Hepatocyte (in vitro differentiated cells): ENCODE measurements at regions not wholly inside any gene's neighbourhood (a gene's known extent, or its start where the extent isn't known, plus 50 kb on each side); places are given as distances from the start of the nearest gene placed in this dataset.
A peak's percentile ranks its signal among the peaks of the same experiment; 100 is the strongest.

Experiments used
- DNase-seq: peaks from one replicate; pipeline ENCODE4 v3.0.0-alpha.2; 2016; ENCODE audit warnings: low spot score
- H2AFZ ChIP-seq: fragments of 200-600 bp; sonication (generic); 2 replicates; pipeline ENCODE4 v1.6.0; 2016; ENCODE audit warnings: antibody characterized with exemption, mild to moderate bottlenecking
- H3K27ac ChIP-seq: fragments of 200-600 bp; sonication (generic); 2 replicates; pipeline ENCODE4 v1.5.1; 2016; ENCODE audit warnings: mild to moderate bottlenecking
- H3K27me3 ChIP-seq: fragments of 200-600 bp; sonication (generic); 2 replicates; pipeline ENCODE4 v1.6.1; 2016
- H3K36me3 ChIP-seq: fragments of 200-600 bp; sonication (generic); replicated peaks from 2 replicates; pipeline ENCODE4 v1.5.1; 2016; ENCODE audit warnings: low read depth; ENCODE audit not compliant: insufficient read depth
- H3K4me1 ChIP-seq: fragments of 200-600 bp; sonication (generic); 2 replicates; pipeline ENCODE4 v1.5.1; 2016; ENCODE audit warnings: mild to moderate bottlenecking, moderate library complexity; ENCODE audit not compliant: insufficient read depth
- H3K4me2 ChIP-seq: fragments of 200-600 bp; sonication (generic); 2 replicates; pipeline ENCODE4 v1.6.0; 2016
- H3K4me3 ChIP-seq: fragments of 200-600 bp; sonication (generic); 2 replicates; pipeline ENCODE4 v1.5.1; 2016; ENCODE audit warnings: mild to moderate bottlenecking
- H3K79me2 ChIP-seq: fragments of 200-600 bp; sonication (generic); 2 replicates; pipeline ENCODE4 v1.6.0; 2017; ENCODE audit warnings: mild to moderate bottlenecking
- H3K9me2 ChIP-seq: fragments of 200-600 bp; sonication (generic); replicated peaks from 2 replicates; pipeline ENCODE4 v1.6.0; 2017; ENCODE audit warnings: mild to moderate bottlenecking; ENCODE audit not compliant: insufficient read depth
- H3K9me3 ChIP-seq: fragments of 200-600 bp; sonication (generic); 2 replicates; pipeline ENCODE4 v1.5.1; 2016; ENCODE audit warnings: low read depth, mild to moderate bottlenecking
- H4K20me1 ChIP-seq: fragments of 200-600 bp; sonication (generic); 2 replicates; pipeline ENCODE4 v1.6.0; 2016; ENCODE audit warnings: mild to moderate bottlenecking; ENCODE audit not compliant: insufficient read depth, poor library complexity, severe bottlenecking
- EZH2 ChIP-seq: fragments of 200-600 bp; sonication (generic); IDR thresholded peaks from 2 replicates; pipeline ENCODE4 v1.6.1; 2016; ENCODE audit warnings: antibody characterized with exemption, mild to moderate bottlenecking, borderline replicate concordance
- EZH2phosphoT487 ChIP-seq: fragments of 200-600 bp; sonication (generic); IDR thresholded peaks from one replicate; pipeline ENCODE4 v1.6.1; 2018; ENCODE audit warnings: antibody characterized with exemption, mild to moderate bottlenecking, low read depth, moderate library complexity; ENCODE audit not compliant: unreplicated experiment, severe bottlenecking
- WGBS: methylation state at CpG from one replicate; pipeline ENCODE4 v1.1.6; 2016; ENCODE audit warnings: low lambda C conversion rate; ENCODE audit errors: missing lambda C conversion rate; 5-methylcytosine and 5-hydroxymethylcytosine counted together
- TF ChIP-seq, protein P1 (sequence below): fragments of 200-600 bp; sonication (generic); IDR thresholded peaks from 2 replicates; pipeline ENCODE4 v1.5.1; 2016; ENCODE audit warnings: antibody characterized with exemption, mild to moderate bottlenecking; ENCODE audit not compliant: poor library complexity

DNA sequence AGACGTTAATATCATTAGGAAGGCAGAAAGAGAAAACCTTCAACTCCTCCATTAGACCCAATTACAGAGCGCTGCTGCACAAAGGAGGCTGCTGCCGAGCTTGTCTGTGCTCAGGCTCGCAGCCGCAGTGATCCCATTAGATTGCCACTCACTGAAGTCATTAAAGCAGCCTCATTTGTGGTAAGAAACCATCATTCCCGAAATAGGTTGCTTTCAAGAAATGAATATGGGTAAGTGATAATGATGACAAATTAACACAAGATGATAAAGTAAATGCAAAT, 137.2 kb downstream of the CAVIN4 start:
- Histone ChIP-seq H3K4me3 (no peak overlapping the region), H2AFZ (no peak overlapping the region), H3K9me2 (no peaks in the 10 kb centered on the region), H3K27ac (no peak overlapping the region), H3K79me2 (no peaks in the 10 kb centered on the region), H3K27me3 (no peaks in the 10 kb centered on the region), H3K9me3 (no peaks in the 10 kb centered on the region), H4K20me1 (no peaks in the 10 kb centered on the region), H3K4me2 (no peak overlapping the region), H3K36me3 (no peaks in the 10 kb centered on the region), H3K4me1 (no peaks in the 10 kb centered on the region)
- TF ChIP-seq EZH2: no peak
- TF ChIP-seq EZH2phosphoT487: no peak
- TF ChIP-seq, protein P1, sequence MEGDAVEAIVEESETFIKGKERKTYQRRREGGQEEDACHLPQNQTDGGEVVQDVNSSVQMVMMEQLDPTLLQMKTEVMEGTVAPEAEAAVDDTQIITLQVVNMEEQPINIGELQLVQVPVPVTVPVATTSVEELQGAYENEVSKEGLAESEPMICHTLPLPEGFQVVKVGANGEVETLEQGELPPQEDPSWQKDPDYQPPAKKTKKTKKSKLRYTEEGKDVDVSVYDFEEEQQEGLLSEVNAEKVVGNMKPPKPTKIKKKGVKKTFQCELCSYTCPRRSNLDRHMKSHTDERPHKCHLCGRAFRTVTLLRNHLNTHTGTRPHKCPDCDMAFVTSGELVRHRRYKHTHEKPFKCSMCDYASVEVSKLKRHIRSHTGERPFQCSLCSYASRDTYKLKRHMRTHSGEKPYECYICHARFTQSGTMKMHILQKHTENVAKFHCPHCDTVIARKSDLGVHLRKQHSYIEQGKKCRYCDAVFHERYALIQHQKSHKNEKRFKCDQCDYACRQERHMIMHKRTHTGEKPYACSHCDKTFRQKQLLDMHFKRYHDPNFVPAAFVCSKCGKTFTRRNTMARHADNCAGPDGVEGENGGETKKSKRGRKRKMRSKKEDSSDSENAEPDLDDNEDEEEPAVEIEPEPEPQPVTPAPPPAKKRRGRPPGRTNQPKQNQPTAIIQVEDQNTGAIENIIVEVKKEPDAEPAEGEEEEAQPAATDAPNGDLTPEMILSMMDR: no peak
- DNase-seq: no peak
- 84% methylated on average over 6 of the region's 6 CpGs for WGBS

DNA sequence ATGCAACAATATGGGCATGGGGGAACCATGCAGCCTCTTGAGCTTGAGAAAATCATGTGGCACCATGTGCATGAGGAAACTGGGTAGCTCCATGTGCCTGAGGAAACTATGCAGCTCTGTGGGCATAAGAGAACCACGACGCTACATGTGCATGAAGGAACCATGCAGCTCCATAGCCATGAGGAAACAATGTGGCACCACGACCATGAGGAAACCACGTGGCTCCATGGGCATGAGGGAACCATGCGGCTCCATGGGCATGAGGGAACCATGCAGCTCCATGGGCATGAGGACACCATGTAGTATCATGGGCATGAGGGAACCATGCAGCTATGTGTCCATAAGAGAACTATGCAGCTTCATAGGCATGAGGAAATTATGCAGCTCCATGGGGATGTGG, 140.8 kb downstream of the CAVIN4 start:
- 93% methylated on average over 5 of the region's 5 CpGs for WGBS
- no peaks in the 10 kb centered on the region for H3K9me2 ChIP-seq

DNA sequence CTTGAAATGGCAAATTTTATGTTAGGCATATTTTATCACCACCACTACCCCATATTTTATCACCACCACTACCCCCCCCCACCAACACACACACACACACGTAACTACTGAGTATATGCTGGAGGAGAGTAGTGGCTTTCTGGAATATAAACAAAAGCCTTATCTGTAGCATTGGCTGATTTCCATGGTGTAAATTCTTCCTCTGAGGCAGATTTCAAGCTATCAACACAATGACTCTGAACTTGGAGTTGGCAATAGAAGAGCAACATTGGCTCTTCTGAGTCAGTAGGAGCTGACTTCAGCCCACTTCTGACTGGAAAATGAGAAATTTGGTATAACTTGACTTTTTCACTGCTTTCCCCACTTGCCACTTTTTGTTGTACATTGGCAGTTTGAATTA, 143.0 kb downstream of the CAVIN4 start:
- 38% methylated on average over 1 of the region's 1 CpG for WGBS
- no peaks in the 10 kb centered on the region for H3K4me1 ChIP-seq
- H4K20me1 ChIP-seq: no peaks in the 10 kb centered on the region
- H3K79me2 ChIP-seq: no peaks in the 10 kb centered on the region
- H3K27me3 ChIP-seq: no peaks in the 10 kb centered on the region
- H3K27ac ChIP-seq: no peak overlapping the region
- no peaks in the 10 kb centered on the region for H3K9me2 ChIP-seq
- no peak overlapping the region for H2AFZ ChIP-seq
- no peaks in the 10 kb centered on the region for H3K9me3 ChIP-seq
- H3K4me3 ChIP-seq: no peak overlapping the region
- TF ChIP-seq EZH2phosphoT487 (no peak), EZH2 (no peak)
- TF ChIP-seq, protein P1: no peak
- no peak overlapping the region for H3K4me2 ChIP-seq
- peak; percentile 19 for DNase-seq
- no peaks in the 10 kb centered on the region for H3K36me3 ChIP-seq

More for the DNA sequence above, 140.8 kb downstream of the CAVIN4 start:
- Histone ChIP-seq H3K4me2 (no peak overlapping the region), H3K4me3 (no peak overlapping the region), H3K9me3 (no peaks in the 10 kb centered on the region), H2AFZ (no peak overlapping the region), H3K27ac (no peak overlapping the region), H4K20me1 (no peaks in the 10 kb centered on the region), H3K36me3 (no peaks in the 10 kb centered on the region), H3K4me1 (no peaks in the 10 kb centered on the region), H3K27me3 (no peaks in the 10 kb centered on the region), H3K79me2 (no peaks in the 10 kb centered on the region)
- TF ChIP-seq, protein P1: no peak
- TF ChIP-seq EZH2phosphoT487 (no peak), EZH2 (no peak)
- DNase-seq: no peak

DNA sequence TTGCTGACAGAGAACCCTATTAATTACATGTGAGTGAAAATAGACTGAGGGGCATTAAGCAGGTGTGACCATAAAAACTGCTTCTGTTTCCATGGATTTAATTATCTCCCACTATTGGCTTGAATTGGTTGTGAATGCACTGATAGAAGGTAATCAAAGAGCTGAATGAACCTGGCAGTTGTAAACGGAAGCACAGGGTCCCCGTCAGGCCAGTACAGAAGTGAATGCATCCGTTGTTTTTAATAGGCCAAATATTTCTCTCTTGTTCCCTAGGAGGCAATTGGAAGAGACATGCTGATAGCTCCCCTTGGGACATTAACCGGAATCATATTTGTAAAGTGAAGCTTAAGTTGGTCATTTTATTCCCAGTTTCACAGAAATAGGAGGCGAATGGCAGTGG, 147.0 kb downstream of the CAVIN4 start:
- TF ChIP-seq EZH2phosphoT487 (no peak), EZH2 (no peak)
- TF ChIP-seq, protein P1: no peak
- Histone ChIP-seq H3K4me1 (no peaks in the 10 kb centered on the region), H3K27me3 (no peaks in the 10 kb centered on the region), H3K36me3 (no peaks in the 10 kb centered on the region), H2AFZ (no peak overlapping the region), H3K4me2 (no peak overlapping the region), H4K20me1 (no peaks in the 10 kb centered on the region), H3K79me2 (no peaks in the 10 kb centered on the region), H3K27ac (no peak overlapping the region), H3K4me3 (no peak overlapping the region), H3K9me3 (no peaks in the 10 kb centered on the region), H3K9me2 (no peaks in the 10 kb centered on the region)
- WGBS: 83% methylated on average over 5 of the region's 5 CpGs
- DNase-seq: no peak
